Activated CD4-positive, alpha-beta T cell treated with anti-CD3 and anti-CD28 coated beads, Interleukin-2, amount 50 U/mL, for 48 hours (primary cell): ENCODE measurements at regions not wholly inside any gene's neighbourhood (a gene's known extent, or its start where the extent isn't known, plus 50 kb on each side); places are given as distances from the start of the nearest gene placed in this dataset.

Source experiments
- DNase-seq, 2 experiments: peaks; one replicate each; pipeline ENCODE4 v3.0.0-alpha.2; 2020

DNA sequence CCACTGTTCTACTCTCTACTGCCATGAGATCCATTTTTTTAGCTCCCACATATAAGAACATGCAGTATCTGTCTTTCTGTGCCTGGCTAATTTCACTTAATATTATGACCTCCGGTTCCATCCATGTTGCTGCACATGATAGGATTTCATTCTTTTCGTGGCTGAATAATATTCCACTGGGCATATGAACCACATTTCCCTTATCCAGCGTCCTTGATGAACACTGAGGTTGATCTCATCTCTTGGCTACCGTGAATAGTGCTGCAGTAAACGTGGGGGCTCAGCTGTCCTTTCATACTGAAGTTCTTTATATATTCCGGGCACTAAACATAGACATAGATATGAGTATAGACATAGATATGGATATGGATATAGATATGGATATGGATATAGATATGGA is 109.3 kb upstream of the TNRC6C start:
- DNase-seq: no peak

- DNase-seq: no peak
Observed at GRCh38 chr17:77851921-77852320, 106.6 kb upstream of the TNRC6C start.

GRCh38 chr17:77852731-77853130 is 105.8 kb upstream of the TNRC6C start:
- no peak for DNase-seq

DNA sequence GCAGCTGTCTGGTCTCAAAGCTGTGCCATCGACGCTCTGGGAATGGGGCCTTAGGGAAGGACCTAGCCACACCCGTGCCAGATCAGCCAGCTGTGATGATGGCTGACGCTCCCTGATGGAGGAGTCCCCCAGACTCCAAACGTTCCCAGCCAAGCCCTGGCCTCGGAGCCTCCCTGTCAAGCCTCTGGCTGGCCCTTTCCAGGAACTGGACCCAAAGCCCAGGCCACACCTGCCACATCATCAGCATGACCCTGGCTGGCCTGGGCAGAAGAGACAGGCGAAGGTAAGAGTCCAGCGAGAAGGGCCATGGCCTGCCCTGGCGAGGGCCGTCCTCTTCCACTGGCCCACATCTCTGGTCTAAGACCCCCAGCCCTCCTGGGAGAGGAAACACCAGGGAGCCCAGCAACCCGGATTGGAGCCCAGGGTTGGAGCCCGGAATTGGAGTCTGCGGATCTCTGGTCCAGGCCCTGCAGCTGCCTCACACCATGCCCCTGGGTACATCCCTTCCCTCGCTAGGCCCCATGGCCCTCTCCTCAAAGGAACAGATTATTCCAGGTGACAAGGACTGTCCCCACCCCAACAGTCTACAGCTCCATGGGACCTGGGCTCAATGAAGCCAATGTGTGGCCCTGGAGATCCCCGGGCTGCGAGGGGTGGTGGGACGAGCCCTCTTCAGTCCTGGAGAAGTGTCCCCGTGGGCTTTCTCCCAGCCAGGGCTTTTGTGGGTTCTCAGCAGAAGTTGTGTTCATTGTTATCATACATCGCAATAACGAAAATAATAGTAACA is 105.1 kb upstream of the TNRC6C start:
- no peak for DNase-seq

- no peak for DNase-seq
Observed at GRCh38 chr17:77854083-77854758, 104.3 kb upstream of the TNRC6C start.

GRCh38 chr17:77854759-77855745 is 103.5 kb upstream of the TNRC6C start:
- no peak for DNase-seq

DNA sequence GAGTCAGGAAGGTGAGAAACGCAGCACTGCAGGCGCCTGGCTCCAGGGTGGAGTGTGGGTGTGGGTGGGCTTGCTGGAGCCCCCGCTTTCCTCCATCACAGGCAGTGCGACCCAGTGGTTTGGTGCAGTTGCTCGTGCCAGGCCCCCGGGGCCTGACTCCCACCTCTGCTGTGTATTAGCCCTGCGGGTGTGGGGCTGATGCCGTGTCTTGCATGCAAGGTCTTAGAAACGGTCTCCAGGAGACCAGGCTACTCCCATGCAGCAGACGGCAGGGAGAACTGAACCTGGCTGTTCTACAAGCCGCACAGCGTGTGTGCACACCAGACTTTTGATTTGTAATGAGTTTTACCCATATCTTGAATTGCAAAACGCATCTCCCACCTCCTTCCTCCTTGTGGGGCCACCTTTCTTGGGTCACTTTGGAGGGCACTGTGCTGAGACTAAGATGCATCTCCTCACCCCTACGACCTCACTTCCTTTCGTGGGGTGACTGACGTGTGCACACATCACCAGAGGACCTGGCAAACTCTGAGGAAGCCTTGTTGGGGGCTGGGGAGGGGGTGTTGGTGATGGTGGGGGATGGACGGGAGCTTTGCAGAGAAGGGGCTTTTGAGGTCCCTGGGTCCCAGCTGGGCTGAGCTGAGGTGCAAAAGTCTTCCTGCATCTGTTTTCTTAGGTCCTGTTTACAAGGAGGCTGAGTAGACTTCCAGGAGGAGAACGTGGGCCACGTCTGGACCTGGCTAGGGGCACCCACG is 101.8 kb upstream of the TNRC6C start:
- DNase-seq: no peak

- DNase-seq: no peak
Observed at GRCh38 chr17:77857306-77857555, 101.3 kb upstream of the TNRC6C start.

DNA sequence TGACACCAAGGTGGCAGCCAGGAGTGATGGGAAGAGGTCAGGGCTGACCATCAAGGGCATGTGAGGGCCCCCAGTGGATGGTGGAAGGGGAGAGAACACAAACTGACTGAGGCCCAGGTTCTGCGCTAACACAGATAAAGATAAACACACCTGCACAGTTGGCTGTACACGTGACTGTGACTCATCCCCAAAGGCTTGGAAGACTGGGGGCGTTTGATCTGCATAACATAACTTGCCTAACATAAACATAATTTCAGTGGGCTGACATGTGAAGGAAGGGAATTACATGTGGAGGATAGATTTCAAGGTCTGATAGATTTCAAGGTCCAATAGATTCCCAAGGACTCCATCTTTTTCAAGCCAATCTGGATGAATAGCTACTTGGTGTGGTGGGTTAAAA is 100.9 kb upstream of the TNRC6C start:
- DNase-seq: peak in 1 of 2 experiments; percentile 25

GRCh38 chr17:77858291-77859034 is 100.0 kb upstream of the TNRC6C start:
- DNase-seq: no peak

GRCh38 chr17:77859035-77859810 is 99.3 kb upstream of the TNRC6C start:
- no peak for DNase-seq

DNA sequence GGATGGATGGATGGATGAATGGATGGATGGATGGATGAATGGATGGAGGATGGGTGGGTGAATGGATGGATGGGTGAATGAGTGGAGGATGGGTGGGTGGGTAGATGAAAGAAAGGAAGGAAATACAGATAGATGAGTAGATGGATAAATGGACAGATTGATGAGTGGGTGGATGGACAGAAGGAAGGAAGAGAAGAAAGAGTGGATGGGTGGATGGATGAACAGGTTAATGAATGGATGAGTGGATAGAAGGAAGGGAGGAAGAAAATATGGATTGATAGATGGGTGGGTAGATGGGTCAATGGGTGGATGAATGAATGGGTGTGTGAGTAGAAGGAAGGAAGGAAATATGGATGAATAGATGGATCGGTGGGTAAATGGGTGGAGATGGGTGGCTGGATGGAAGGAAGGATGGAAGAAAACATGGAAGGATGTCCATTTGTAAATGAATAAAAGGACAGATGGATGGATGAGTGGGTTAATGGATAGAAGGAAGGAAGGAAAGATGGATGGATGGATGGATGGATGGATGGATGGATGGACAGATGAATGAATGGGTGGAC is 97.3 kb upstream of the TNRC6C start:
- DNase-seq: no peak

DNA sequence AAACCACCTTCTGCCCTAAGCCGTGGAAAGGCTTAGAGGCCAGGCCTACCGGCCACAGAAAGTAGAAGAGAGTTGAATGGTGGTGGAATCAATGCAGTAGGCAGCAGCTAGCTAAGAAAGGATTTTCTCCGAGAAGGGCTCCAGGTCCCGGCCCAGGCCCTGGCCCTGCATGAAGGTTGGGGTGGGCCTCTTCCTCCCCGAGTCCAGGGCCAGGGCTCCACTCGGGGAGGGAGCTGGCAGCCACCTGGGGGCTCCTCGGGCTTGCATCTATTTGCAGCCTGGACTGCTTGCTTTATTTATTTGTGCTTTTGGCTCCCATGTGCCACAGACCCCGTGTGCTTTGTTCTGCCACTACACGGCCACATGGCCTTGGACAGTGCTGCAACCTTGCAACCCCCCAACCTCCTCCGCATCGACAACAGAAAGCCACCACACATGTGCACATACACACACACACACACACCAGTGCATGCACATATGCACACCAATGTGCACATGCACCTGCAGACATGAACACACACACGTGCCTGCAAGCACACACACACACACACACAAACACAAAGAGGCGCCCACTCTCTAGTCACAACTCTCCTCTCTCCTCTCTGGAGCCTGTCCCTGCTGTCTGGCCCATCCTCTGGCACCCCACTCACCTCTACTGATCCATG is 96.4 kb upstream of the TNRC6C start:
- DNase-seq: no peak

- no peak for DNase-seq
Observed at GRCh38 chr17:77862890-77863813, 95.4 kb upstream of the TNRC6C start.

- no peak for DNase-seq
Observed at GRCh38 chr17:77863814-77864161, 94.7 kb upstream of the TNRC6C start.

DNA sequence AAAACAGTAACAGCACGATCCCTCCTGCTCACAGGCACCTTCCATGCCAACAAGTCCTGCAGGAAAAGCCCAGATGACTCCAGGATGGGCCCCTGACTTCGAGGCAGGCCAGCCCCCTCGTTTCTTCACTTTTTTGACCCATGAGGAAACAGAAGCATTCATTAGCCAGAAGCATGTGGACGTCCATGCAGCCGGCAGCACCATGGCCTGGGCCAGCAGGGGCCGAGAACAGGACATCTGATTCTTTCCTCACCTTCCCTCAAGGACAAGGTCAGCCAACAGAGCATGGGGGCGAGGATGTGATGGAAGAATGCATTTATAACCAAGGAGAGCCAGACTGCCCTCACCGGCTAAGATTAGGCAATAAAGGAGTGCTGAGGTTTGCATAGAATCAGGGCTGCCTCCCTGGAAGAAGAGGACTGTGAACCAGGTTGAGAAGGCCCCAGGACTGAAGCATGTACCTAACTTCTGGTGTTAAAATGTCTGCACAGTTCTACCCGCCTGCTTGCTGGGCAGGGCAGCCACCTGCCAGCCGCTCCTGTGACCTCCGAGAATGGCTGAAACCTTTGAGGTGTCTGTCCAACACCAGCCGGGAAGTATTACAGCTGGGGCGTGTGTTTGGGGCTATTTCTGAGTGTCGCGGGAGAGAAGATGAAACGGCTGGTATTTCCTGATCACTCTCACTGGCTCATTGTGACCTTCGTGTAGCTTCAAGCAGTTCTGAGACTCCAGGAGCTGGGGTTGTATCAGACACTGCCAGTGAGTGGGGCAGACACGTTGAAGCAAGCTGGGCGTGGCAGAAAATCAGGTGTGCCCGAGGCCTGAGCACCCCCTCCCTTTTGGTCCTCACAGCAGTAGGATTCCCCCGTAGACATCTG is 94.0 kb upstream of the TNRC6C start:
- DNase-seq: no peak

GRCh38 chr17:77865112-77865611 is 93.3 kb upstream of the TNRC6C start:
- no peak for DNase-seq

- no peak for DNase-seq
Observed at GRCh38 chr17:77865716-77866115, 92.8 kb upstream of the TNRC6C start.
